Tibial nerve (tissue), 4 donors: ENCODE measurements at regions not wholly inside any gene's neighbourhood (a gene's known extent, or its start where the extent isn't known, plus 50 kb on each side); places are given as distances from the start of the nearest gene placed in this dataset.
"Not testable (repeated sequence)": the region's sequence is repeated elsewhere in the genome, so short reads cannot be mapped to it uniquely, and the experiment has no call there.

ENCODE experiments used
- DNase-seq, 2 donors: peaks; one replicate each; pipeline ENCODE4 v3.0.0-alpha.2; 2019; ENCODE audit warnings: low spot score in 2 of 2
- H3K27ac ChIP-seq, 4 donors: fragments of 200-600 bp; sonication (generic) in 3 of 4; one replicate each; pipeline ENCODE4 v1.5.1; 2017 to 2019; ENCODE audit warnings: mild to moderate bottlenecking in 1 of 4
- H3K27me3 ChIP-seq, 2 donors: fragments of 200-600 bp; sonication (generic) in 1 of 2; one replicate each; pipeline versions ENCODE4 v1.5.1 to v1.6.0; 2017 to 2019
- H3K36me3 ChIP-seq, 3 donors: fragments of 200-600 bp; sonication (generic); one replicate each; pipeline ENCODE4 v1.5.1; 2018 to 2019
- H3K4me1 ChIP-seq, 4 donors: fragments of 200-600 bp; sonication (generic) in 3 of 4; one replicate each; pipeline ENCODE4 v1.5.1; 2017 to 2019
- H3K4me3 ChIP-seq, 4 donors: fragments of 200-600 bp; sonication (generic) in 3 of 4; one replicate each; pipeline ENCODE4 v1.5.1; 2017 to 2019; ENCODE audit warnings: mild to moderate bottlenecking in 1 of 4, moderate library complexity in 1 of 4
- H3K9me3 ChIP-seq, 4 donors: fragments of 200-600 bp; sonication (generic) in 3 of 4; one replicate each; pipeline ENCODE4 v1.5.1; 2017 to 2019
- EP300 ChIP-seq, 2 donors: sonication (generic); formaldehyde crosslinking; IDR thresholded peaks; one replicate each; pipeline ENCODE4 v1.6.1; 2017; ENCODE audit warnings: antibody characterized with exemption in 2 of 2, mild to moderate bottlenecking in 1 of 2
- POLR2A ChIP-seq, 2 donors: fragments of 450-650 bp; IDR thresholded peaks; one replicate each; pipeline ENCODE4 v1.6.1; 2017; ENCODE audit warnings: antibody characterized with exemption in 2 of 2, mild to moderate bottlenecking in 2 of 2, moderate library complexity in 2 of 2
- WGBS, 2 donors: methylation state at CpG; one replicate each; pipeline ENCODE4 v1.1.5; 2018; 5-methylcytosine and 5-hydroxymethylcytosine counted together
- TF ChIP-seq, protein P1 (sequence below), 5 experiments: fragments of 200-600 bp in 3 of 5; fragments of 450-650 bp in 2 of 5; sonication (generic) in 3 of 5; IDR thresholded peaks; one replicate each; pipeline ENCODE4 v1.5.1; 2016 to 2019; ENCODE audit warnings: antibody characterized with exemption in 5 of 5, mild to moderate bottlenecking in 3 of 5, moderate library complexity in 2 of 5

DNA sequence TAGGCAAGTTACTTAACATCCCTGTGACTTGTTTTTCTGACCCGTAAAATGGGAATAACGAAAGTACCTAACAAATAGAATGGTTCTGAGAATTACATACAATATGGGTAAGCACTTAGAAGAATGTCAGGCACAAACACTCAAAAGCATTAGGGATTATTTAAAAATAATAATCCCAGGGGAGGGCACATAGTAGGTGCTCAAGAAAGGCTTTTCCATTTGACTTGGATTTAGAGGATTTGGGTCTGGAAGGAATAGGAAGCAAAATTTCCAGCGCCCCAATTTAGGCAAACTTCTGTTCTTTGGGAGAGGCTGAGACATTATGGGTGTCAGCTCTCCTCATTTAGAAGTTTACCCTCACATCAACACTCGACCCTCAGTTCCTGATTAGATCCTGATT lies 115.5 kb downstream of the SYF2 start:
- H3K27ac ChIP-seq: no peak overlapping the region
- H3K36me3 ChIP-seq: no peaks in the 10 kb centered on the region
- 91 to 92% methylated on average over 4 of the region's 4 CpGs for WGBS, 2 donors
- no peak for DNase-seq
- no peaks in the 10 kb centered on the region for H3K4me1 ChIP-seq
- TF ChIP-seq POLR2A (IDR thresholded peaks at IDR 0.05) (no peak), EP300 (IDR thresholded peaks at IDR 0.05) (no peak)
- TF ChIP-seq, protein P1, sequence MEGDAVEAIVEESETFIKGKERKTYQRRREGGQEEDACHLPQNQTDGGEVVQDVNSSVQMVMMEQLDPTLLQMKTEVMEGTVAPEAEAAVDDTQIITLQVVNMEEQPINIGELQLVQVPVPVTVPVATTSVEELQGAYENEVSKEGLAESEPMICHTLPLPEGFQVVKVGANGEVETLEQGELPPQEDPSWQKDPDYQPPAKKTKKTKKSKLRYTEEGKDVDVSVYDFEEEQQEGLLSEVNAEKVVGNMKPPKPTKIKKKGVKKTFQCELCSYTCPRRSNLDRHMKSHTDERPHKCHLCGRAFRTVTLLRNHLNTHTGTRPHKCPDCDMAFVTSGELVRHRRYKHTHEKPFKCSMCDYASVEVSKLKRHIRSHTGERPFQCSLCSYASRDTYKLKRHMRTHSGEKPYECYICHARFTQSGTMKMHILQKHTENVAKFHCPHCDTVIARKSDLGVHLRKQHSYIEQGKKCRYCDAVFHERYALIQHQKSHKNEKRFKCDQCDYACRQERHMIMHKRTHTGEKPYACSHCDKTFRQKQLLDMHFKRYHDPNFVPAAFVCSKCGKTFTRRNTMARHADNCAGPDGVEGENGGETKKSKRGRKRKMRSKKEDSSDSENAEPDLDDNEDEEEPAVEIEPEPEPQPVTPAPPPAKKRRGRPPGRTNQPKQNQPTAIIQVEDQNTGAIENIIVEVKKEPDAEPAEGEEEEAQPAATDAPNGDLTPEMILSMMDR (IDR thresholded peaks at IDR 0.05): no peak
- H3K9me3 ChIP-seq: peaks cover 0 to 21% (median 0%) of the 10 kb centered on the region in 4 donors
- no peaks in the 10 kb centered on the region for H3K27me3 ChIP-seq
- no peak overlapping the region for H3K4me3 ChIP-seq

DNA sequence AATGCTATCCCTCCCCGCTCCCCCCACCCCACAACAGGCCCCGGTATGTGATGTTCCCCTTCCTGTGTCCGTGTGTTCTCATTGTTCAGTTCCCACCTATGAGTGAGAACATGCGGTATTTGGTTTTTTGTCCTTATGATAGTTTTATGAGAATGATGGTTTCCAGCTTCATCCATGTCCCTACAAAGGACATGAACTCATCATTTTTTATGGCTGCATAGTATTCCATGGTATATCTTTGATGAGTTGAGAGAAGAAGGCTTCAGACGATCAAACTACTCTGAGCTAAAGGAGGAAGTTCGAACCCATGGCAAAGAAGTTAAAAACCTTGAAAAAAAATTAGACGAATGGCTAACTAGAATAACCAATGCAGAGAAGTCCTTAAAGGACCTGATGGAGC lies 116.2 kb downstream of the SYF2 start:
- not testable (repeated sequence) for H3K4me3 ChIP-seq, DNase-seq, H3K4me1 ChIP-seq, H3K27ac ChIP-seq, H3K36me3 ChIP-seq, H3K27me3 ChIP-seq
- peaks cover 0 to 21% (median 0%) of the 10 kb centered on the region in 4 donors for H3K9me3 ChIP-seq
- WGBS, 2 donors: 90 to 94% methylated on average over 7 of the region's 7 CpGs

DNA sequence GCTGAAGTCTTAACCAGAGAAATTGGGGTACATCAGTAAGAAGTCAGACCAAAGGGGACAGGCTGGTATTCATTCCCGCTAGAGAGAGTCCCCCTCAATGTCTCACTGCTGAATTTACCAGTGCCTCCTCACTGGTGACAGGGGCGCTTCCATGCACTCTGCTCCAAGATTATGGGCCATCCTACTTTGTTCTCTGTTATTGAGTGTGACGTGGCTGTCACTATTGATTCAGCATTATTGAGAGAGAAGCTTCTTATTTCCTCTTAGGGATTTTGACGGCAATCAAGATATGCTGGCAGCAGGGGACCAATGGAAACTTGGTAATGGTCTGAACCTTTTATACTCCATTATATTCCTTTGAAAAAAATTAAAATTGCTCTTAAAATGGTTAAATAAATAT lies 118.6 kb downstream of the SYF2 start:
- Histone ChIP-seq H3K36me3 (no peaks in the 10 kb centered on the region), H3K27ac (no peak overlapping the region), H3K9me3 (peaks cover 0 to 32% (median 2%) of the 10 kb centered on the region in 4 donors), H3K4me3 (no peak overlapping the region), H3K4me1 (no peaks in the 10 kb centered on the region), H3K27me3 (no peaks in the 10 kb centered on the region)
- DNase-seq: no peak
- 77 to 84% methylated on average over 4 of the region's 4 CpGs for WGBS, 2 donors
- no peak for TF ChIP-seq POLR2A (IDR thresholded peaks at IDR 0.05)
- no peak for TF ChIP-seq EP300 (IDR thresholded peaks at IDR 0.05)
- TF ChIP-seq, protein P1 (IDR thresholded peaks at IDR 0.05): no peak

DNA sequence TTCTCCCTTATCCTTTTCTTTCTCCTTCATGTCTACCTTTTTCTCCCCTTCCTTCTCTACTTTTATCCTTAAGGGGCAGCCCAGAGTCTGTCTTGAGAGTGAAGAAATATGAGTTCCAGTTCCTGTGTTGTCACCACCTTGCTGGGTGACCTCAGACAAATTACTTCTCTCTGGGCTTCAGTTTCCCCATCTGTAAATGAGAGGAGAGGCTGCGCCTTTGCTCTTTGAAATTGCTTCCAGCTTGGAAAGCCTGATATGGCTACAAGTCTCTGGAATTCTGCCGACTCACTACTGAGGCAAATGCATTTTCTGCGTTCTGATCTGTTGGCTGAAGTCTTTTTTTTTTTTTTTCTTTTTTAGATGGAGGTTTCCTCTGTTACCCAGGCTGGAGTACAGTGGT lies 119.2 kb downstream of the SYF2 start:
- Histone ChIP-seq H3K4me1 (no peaks in the 10 kb centered on the region), H3K9me3 (peaks cover 0 to 31% (median 2%) of the 10 kb centered on the region in 4 donors), H3K4me3 (no peak overlapping the region), H3K27ac (no peak overlapping the region), H3K27me3 (no peaks in the 10 kb centered on the region), H3K36me3 (no peaks in the 10 kb centered on the region)
- no peak for DNase-seq
- TF ChIP-seq POLR2A (IDR thresholded peaks at IDR 0.05) (no peak), EP300 (IDR thresholded peaks at IDR 0.05) (no peak)
- TF ChIP-seq, protein P1 (IDR thresholded peaks at IDR 0.05): no peak
- 44 to 67% methylated on average over 3 of the region's 3 CpGs for WGBS, 2 donors

DNA sequence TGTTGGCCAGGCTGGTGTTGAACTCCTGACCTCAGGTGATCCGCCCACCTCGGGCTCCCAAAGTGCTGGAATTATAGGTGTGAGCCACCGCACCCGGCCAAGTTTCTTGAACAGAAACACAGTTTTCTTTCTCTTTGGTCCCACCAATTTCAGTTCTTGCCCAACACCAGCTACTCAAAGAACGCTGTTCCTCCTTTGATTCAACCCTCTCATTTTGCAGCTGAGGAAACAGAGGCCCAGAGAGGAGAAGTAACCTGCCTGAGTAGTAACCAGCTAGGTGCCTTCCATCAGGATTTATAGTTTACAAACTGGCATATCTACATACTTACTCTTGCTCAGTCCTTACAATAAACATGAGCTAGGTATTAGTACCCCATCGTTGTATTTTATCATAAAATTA lies 119.9 kb downstream of the SYF2 start:
- no peaks in the 10 kb centered on the region for H3K27me3 ChIP-seq
- 85 to 86% methylated on average over 6 of the region's 6 CpGs for whole genome bisulfite sequencing, 2 donors
- H3K4me3 ChIP-seq: no peak overlapping the region
- peaks cover 0 to 24% (median 2%) of the 10 kb centered on the region in 4 donors for H3K9me3 ChIP-seq
- H3K36me3 ChIP-seq: no peaks in the 10 kb centered on the region
- DNase-seq: no peak
- no peak overlapping the region for H3K27ac ChIP-seq
- H3K4me1 ChIP-seq: no peaks in the 10 kb centered on the region
- TF ChIP-seq, protein P1 (IDR thresholded peaks at IDR 0.05): no peak
- no peak for TF ChIP-seq EP300 (IDR thresholded peaks at IDR 0.05)
- TF ChIP-seq POLR2A (IDR thresholded peaks at IDR 0.05): no peak

DNA sequence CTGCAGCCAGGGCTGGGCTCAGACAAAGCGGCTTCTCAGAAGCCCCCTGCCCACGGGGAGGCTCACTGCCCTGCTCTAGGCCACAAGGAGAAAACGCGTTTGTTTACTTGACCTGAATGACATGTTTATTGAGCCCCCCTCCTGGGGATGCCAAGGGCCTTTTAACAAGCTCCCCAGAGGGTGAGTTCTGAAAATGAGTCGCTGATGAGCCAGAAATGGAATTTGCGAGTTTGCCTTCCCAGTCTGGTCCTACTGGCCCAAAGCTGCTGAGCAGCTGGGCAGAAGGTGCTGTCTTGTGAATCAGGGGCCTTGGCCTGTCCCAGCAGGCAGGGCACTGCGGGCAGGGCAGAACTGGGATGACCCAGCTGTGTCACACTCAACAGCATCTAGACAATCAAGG lies 120.6 kb downstream of the SYF2 start:
- TF ChIP-seq, protein P1 (IDR thresholded peaks at IDR 0.05): no peak
- TF ChIP-seq POLR2A (IDR thresholded peaks at IDR 0.05) (no peak), EP300 (IDR thresholded peaks at IDR 0.05) (no peak)
- H3K4me3 ChIP-seq: no peak overlapping the region
- H3K27ac ChIP-seq: no peak overlapping the region
- DNase-seq: no peak
- no peaks in the 10 kb centered on the region for H3K36me3 ChIP-seq
- H3K4me1 ChIP-seq: no peaks in the 10 kb centered on the region
- H3K9me3 ChIP-seq: peaks cover 0 to 17% (median 2%) of the 10 kb centered on the region in 4 donors
- H3K27me3 ChIP-seq: peaks cover 0 to under 1% of the 10 kb centered on the region in 2 donors
- 35 to 56% methylated on average over 6 to 7 of the region's 7 CpGs for WGBS, 2 donors
